Colonic mucosa (tissue), 4 donors: ENCODE measurements at regions not wholly inside any gene's neighbourhood (a gene's known extent, or its start where the extent isn't known, plus 50 kb on each side); places are given as distances from the start of the nearest gene placed in this dataset.

Experiments used
- DNase-seq: peaks from one replicate; pipeline ENCODE4 v3.0.0-alpha.2; 2020
- H3K27ac ChIP-seq: fragments of 200-600 bp; one replicate; pipeline ENCODE4 v1.8.0; 2021
- H3K27me3 ChIP-seq: fragments of 200-600 bp; one replicate; pipeline ENCODE4 v1.8.0; 2021
- H3K36me3 ChIP-seq: fragments of 200-600 bp; one replicate; pipeline ENCODE4 v1.8.0; 2021
- H3K4me1 ChIP-seq: fragments of 200-600 bp; one replicate; pipeline ENCODE4 v1.8.0; 2021; ENCODE audit warnings: mild to moderate bottlenecking
- H3K4me3 ChIP-seq: fragments of 200-600 bp; one replicate; pipeline ENCODE4 v1.8.0; 2021
- H3K9ac ChIP-seq, 2 donors: one replicate each; pipeline ENCODE4 v1.7.0; 2013; ENCODE audit warnings: control low read depth in 2 of 2, low read depth in 2 of 2, low read length in 2 of 2
- H3K9me3 ChIP-seq: fragments of 200-600 bp; one replicate; pipeline ENCODE4 v1.8.0; 2021
- CTCF ChIP-seq: fragments of 200-600 bp; IDR thresholded peaks from one replicate; pipeline ENCODE4 v1.8.0; 2022; ENCODE audit warnings: antibody characterized with exemption, mild to moderate bottlenecking
- intact Hi-C: fragments of 100-400 bp; cut with DNase I; formaldehyde crosslinking; loops from one replicate; pipeline ENCODE4 v1.14.1; 2022
- donor health status: healthy.
- donor health status: DM: no; HTN: no; CAD: no.
- donor health status: DM: no; HTN: no; CAD: no.

GRCh38 chr1:80367058-80367457 lies 1360.5 kb upstream of the ADGRL4 start:
- no peak for DNase-seq
- H3K9ac ChIP-seq: no peak overlapping the region
- no peak overlapping the region for H3K27ac ChIP-seq
- no peak overlapping the region for H3K4me3 ChIP-seq
- no peaks in the 10 kb centered on the region for H3K27me3 ChIP-seq
- H3K36me3 ChIP-seq: no peaks in the 10 kb centered on the region
- no peak for TF ChIP-seq CTCF
- no peaks in the 10 kb centered on the region for H3K9me3 ChIP-seq
- no peaks in the 10 kb centered on the region for H3K4me1 ChIP-seq
- intact Hi-C loops: no loop called here

GRCh38 chr1:80365359-80366021 lies 1359.0 kb upstream of the ADGRL4 start:
- TF ChIP-seq CTCF: no peak
- no peaks in the 10 kb centered on the region for H3K9me3 ChIP-seq
- no peaks in the 10 kb centered on the region for H3K27me3 ChIP-seq
- no peak for DNase-seq
- no peaks in the 10 kb centered on the region for H3K36me3 ChIP-seq
- intact Hi-C loops: no loop called here
- no peak overlapping the region for H3K27ac ChIP-seq
- no peak overlapping the region for H3K4me3 ChIP-seq
- H3K4me1 ChIP-seq: no peaks in the 10 kb centered on the region
- H3K9ac ChIP-seq: no peak overlapping the region

GRCh38 chr1:80363689-80364475 lies 1357.4 kb upstream of the ADGRL4 start:
- Histone ChIP-seq H3K9me3 (no peaks in the 10 kb centered on the region), H3K36me3 (no peaks in the 10 kb centered on the region), H3K4me3 (no peak overlapping the region)

GRCh38 chr1:80359666-80360065 lies 1353.1 kb upstream of the ADGRL4 start:
- intact Hi-C loops: no loop called here
- H3K27ac ChIP-seq: no peak overlapping the region
- no peaks in the 10 kb centered on the region for H3K36me3 ChIP-seq
- H3K27me3 ChIP-seq: no peaks in the 10 kb centered on the region
- H3K4me3 ChIP-seq: no peak overlapping the region
- H3K4me1 ChIP-seq: no peaks in the 10 kb centered on the region
- H3K9ac ChIP-seq: no peak overlapping the region
- no peaks in the 10 kb centered on the region for H3K9me3 ChIP-seq
- no peak for DNase-seq
- no peak for TF ChIP-seq CTCF

More at GRCh38 chr1:80363689-80364475, 1357.4 kb upstream of the ADGRL4 start:
- no peak for TF ChIP-seq CTCF
- DNase-seq: no peak
- Histone ChIP-seq H3K9ac (no peak overlapping the region), H3K27ac (no peak overlapping the region), H3K4me1 (no peaks in the 10 kb centered on the region), H3K27me3 (no peaks in the 10 kb centered on the region)
- intact Hi-C loops: no loop called here

- DNase-seq: no peak
- Histone ChIP-seq H3K4me3 (no peak overlapping the region), H3K4me1 (no peaks in the 10 kb centered on the region), H3K27ac (no peak overlapping the region), H3K9ac (no peak overlapping the region), H3K27me3 (no peaks in the 10 kb centered on the region), H3K36me3 (no peaks in the 10 kb centered on the region), H3K9me3 (no peaks in the 10 kb centered on the region)
- intact Hi-C loops: no loop called here
- no peak for TF ChIP-seq CTCF
Measured at GRCh38 chr1:80349218-80349617, 1342.7 kb upstream of the ADGRL4 start.
